Astrocyte (in vitro differentiated cells and primary cell): ENCODE measurements at regions not wholly inside any gene's neighbourhood (a gene's known extent, or its start where the extent isn't known, plus 50 kb on each side); places are given as distances from the start of the nearest gene placed in this dataset.

ENCODE experiments used
- DNase-seq: peaks from one replicate; pipeline ENCODE4 v3.0.0-alpha.2; 2010; ENCODE audit warnings: low read depth
- FAIRE-seq: peaks from 2 replicates; lab custom pipeline; 2011; peaks lifted over from hg19 to GRCh38; lab: Jason Lieb, UNC
- H2AFZ ChIP-seq: 2 replicates; pipeline ENCODE4 v1.6.0; 2012; ENCODE audit warnings: low read depth, low read length, inconsistent platforms
- H3K27ac ChIP-seq: 2 replicates; pipeline ENCODE4 v1.5.1; 2011; ENCODE audit warnings: low read depth, low read length, inconsistent platforms
- H3K27me3 ChIP-seq: 2 replicates; pipeline ENCODE4 v1.6.0; 2011; ENCODE audit warnings: low read length, inconsistent platforms; ENCODE audit not compliant: insufficient read depth
- H3K36me3 ChIP-seq: 2 replicates; pipeline ENCODE4 v1.5.1; 2011; ENCODE audit warnings: low read length, inconsistent platforms; ENCODE audit not compliant: insufficient read depth
- H3K4me1 ChIP-seq: 2 replicates; pipeline ENCODE4 v1.5.1; 2011; ENCODE audit warnings: low read length, inconsistent platforms; ENCODE audit not compliant: insufficient read depth
- H3K4me2 ChIP-seq: 2 replicates; pipeline ENCODE4 v1.6.0; 2012; ENCODE audit warnings: low read length, inconsistent platforms
- H3K4me3 ChIP-seq: 2 replicates; pipeline ENCODE4 v1.5.1; 2011; ENCODE audit warnings: low read depth, mild to moderate bottlenecking, low read length, inconsistent platforms; ENCODE audit not compliant: insufficient read depth
- H3K79me2 ChIP-seq: 2 replicates; pipeline ENCODE4 v1.6.0; 2012; ENCODE audit warnings: mild to moderate bottlenecking, low read length, inconsistent platforms; ENCODE audit not compliant: insufficient read depth
- H3K9ac ChIP-seq: 2 replicates; pipeline ENCODE4 v1.6.0; 2012; ENCODE audit warnings: mild to moderate bottlenecking, low read length, inconsistent platforms
- H3K9me3 ChIP-seq: 2 replicates; pipeline ENCODE4 v1.5.1; 2012; ENCODE audit warnings: low read depth, mild to moderate bottlenecking, low read length, inconsistent platforms; ENCODE audit not compliant: insufficient read depth
- H4K20me1 ChIP-seq: 2 replicates; pipeline ENCODE4 v1.6.0; 2012; ENCODE audit warnings: low read length, inconsistent platforms; ENCODE audit not compliant: insufficient read depth
- H3K27ac Mint-ChIP-seq: one replicate; pipeline ENCODE4 v1.8.0; 2021; ENCODE audit warnings: mild to moderate bottlenecking, mixed read lengths; ENCODE audit not compliant: unreplicated experiment
- H3K27me3 Mint-ChIP-seq: one replicate; pipeline ENCODE4 v1.8.0; 2021; ENCODE audit warnings: low read depth, mixed read lengths; ENCODE audit not compliant: unreplicated experiment
- H3K36me3 Mint-ChIP-seq: one replicate; pipeline ENCODE4 v1.8.0; 2021; ENCODE audit warnings: low read depth, mixed read lengths; ENCODE audit not compliant: unreplicated experiment
- H3K4me1 Mint-ChIP-seq: one replicate; pipeline ENCODE4 v1.8.0; 2021; ENCODE audit warnings: low read depth, mixed read lengths; ENCODE audit not compliant: unreplicated experiment
- H3K4me3 Mint-ChIP-seq: one replicate; pipeline ENCODE4 v1.8.0; 2021; ENCODE audit warnings: mild to moderate bottlenecking, moderate library complexity, mixed read lengths; ENCODE audit not compliant: unreplicated experiment
- H3K9me3 Mint-ChIP-seq: one replicate; pipeline ENCODE4 v1.8.0; 2021; ENCODE audit warnings: mild to moderate bottlenecking, mixed read lengths; ENCODE audit not compliant: unreplicated experiment
- CTCF ChIP-seq: IDR thresholded peaks from 2 replicates; pipeline ENCODE4 v1.5.1; 2011; ENCODE audit warnings: low read depth, mild to moderate bottlenecking, inconsistent platforms, low read length, moderate library complexity; ENCODE audit not compliant: insufficient read depth
- EZH2 ChIP-seq: IDR thresholded peaks from 2 replicates; pipeline ENCODE4 v1.6.1; 2012; ENCODE audit warnings: mild to moderate bottlenecking, low read length, inconsistent platforms; ENCODE audit not compliant: insufficient read depth

GRCh38 chr6:103516336-103516735 lies 1343.4 kb downstream of the HACE1 start:
- Mint-ChIP-seq H3K27me3 (no peaks in the 10 kb centered on the region), H3K9me3 (no peaks in the 10 kb centered on the region)

GRCh38 chr6:103507052-103507451 lies 1352.7 kb downstream of the HACE1 start:
- Histone ChIP-seq H3K27ac (no peak overlapping the region), H3K4me2 (no peak overlapping the region), H3K9ac (no peak overlapping the region), H3K4me1 (no peaks in the 10 kb centered on the region), H3K27me3 (no peaks in the 10 kb centered on the region), H3K79me2 (no peaks in the 10 kb centered on the region), H3K36me3 (no peaks in the 10 kb centered on the region), H3K9me3 (peaks cover 3% of the 10 kb centered on the region), H2AFZ (no peak overlapping the region), H4K20me1 (no peaks in the 10 kb centered on the region), H3K4me3 (no peak overlapping the region)
- Mint-ChIP-seq H3K27ac (no peak overlapping the region), H3K4me3 (no peak overlapping the region), H3K9me3 (no peaks in the 10 kb centered on the region), H3K36me3 (no peaks in the 10 kb centered on the region), H3K4me1 (no peaks in the 10 kb centered on the region), H3K27me3 (no peaks in the 10 kb centered on the region)
- FAIRE-seq (no peak), DNase-seq (no peak)
- TF ChIP-seq EZH2 (no peak), CTCF (no peak)

More at GRCh38 chr6:103516336-103516735, 1343.4 kb downstream of the HACE1 start:
- H3K4me2 ChIP-seq: no peak overlapping the region
- no peak for TF ChIP-seq CTCF
- H4K20me1 ChIP-seq: no peaks in the 10 kb centered on the region
- no peak overlapping the region for H3K4me3 ChIP-seq
- no peak overlapping the region for H3K9ac ChIP-seq
- H3K4me1 Mint-ChIP-seq: no peaks in the 10 kb centered on the region
- FAIRE-seq: no peak
- no peaks in the 10 kb centered on the region for H3K4me1 ChIP-seq
- no peaks in the 10 kb centered on the region for H3K79me2 ChIP-seq
- H2AFZ ChIP-seq: no peak overlapping the region
- H3K36me3 Mint-ChIP-seq: no peaks in the 10 kb centered on the region
- no peak for DNase-seq
- no peaks in the 10 kb centered on the region for H3K36me3 ChIP-seq
- H3K27me3 ChIP-seq: no peaks in the 10 kb centered on the region
- no peak overlapping the region for H3K27ac Mint-ChIP-seq
- H3K4me3 Mint-ChIP-seq: no peak overlapping the region
- no peak overlapping the region for H3K27ac ChIP-seq
- no peaks in the 10 kb centered on the region for H3K9me3 ChIP-seq

GRCh38 chr6:103505155-103505518 lies 1354.6 kb downstream of the HACE1 start:
- no peak overlapping the region for H3K9ac ChIP-seq
- Mint-ChIP-seq H3K4me1 (no peaks in the 10 kb centered on the region), H3K27me3 (no peaks in the 10 kb centered on the region), H3K4me3 (no peak overlapping the region), H3K9me3 (no peaks in the 10 kb centered on the region), H3K27ac (no peak overlapping the region), H3K36me3 (no peaks in the 10 kb centered on the region)
- TF ChIP-seq CTCF (no peak), EZH2 (no peak)
- no peak overlapping the region for H3K4me2 ChIP-seq
- no peaks in the 10 kb centered on the region for H3K79me2 ChIP-seq
- DNase-seq (no peak), FAIRE-seq (no peak)
- H2AFZ ChIP-seq: no peak overlapping the region
- H4K20me1 ChIP-seq: no peaks in the 10 kb centered on the region
- H3K4me3 ChIP-seq: no peak overlapping the region
- H3K27ac ChIP-seq: no peak overlapping the region
- no peaks in the 10 kb centered on the region for H3K36me3 ChIP-seq
- no peaks in the 10 kb centered on the region for H3K27me3 ChIP-seq
- H3K9me3 ChIP-seq: peaks cover 3% of the 10 kb centered on the region
- no peaks in the 10 kb centered on the region for H3K4me1 ChIP-seq
